Neuronal stem cell (in vitro differentiated cells): ENCODE measurements at regions not wholly inside any gene's neighbourhood (a gene's known extent, or its start where the extent isn't known, plus 50 kb on each side); places are given as distances from the start of the nearest gene placed in this dataset.

ENCODE experiments used
- DNase-seq: peaks from one replicate; pipeline ENCODE4 v3.0.0-alpha.2; 2013; ENCODE audit warnings: low spot score
- H2AFZ ChIP-seq: one replicate; pipeline ENCODE4 v1.6.1; 2013; ENCODE audit warnings: mild to moderate bottlenecking, low read length, inconsistent platforms
- H2AK5ac ChIP-seq: 2 replicates; pipeline ENCODE4 v1.6.1; 2013; ENCODE audit warnings: low read depth, mild to moderate bottlenecking, inconsistent platforms, low read length, moderate library complexity, mixed read lengths
- H2BK120ac ChIP-seq: 2 replicates; pipeline ENCODE4 v1.6.1; 2013; ENCODE audit warnings: low read depth, mild to moderate bottlenecking, inconsistent platforms, low read length, moderate library complexity, mixed read lengths
- H2BK12ac ChIP-seq: one replicate; pipeline ENCODE4 v1.6.1; 2013; ENCODE audit warnings: low read length, inconsistent platforms
- H2BK15ac ChIP-seq: 2 replicates; pipeline ENCODE4 v1.6.1; 2013; ENCODE audit warnings: mild to moderate bottlenecking, low read length, inconsistent platforms, mixed read lengths
- H2BK5ac ChIP-seq: one replicate; pipeline ENCODE4 v1.6.1; 2013; ENCODE audit warnings: inconsistent platforms, mild to moderate bottlenecking, low read length, moderate library complexity
- H3K14ac ChIP-seq: one replicate; pipeline ENCODE4 v1.6.1; 2013; ENCODE audit warnings: low read length, inconsistent platforms
- H3K18ac ChIP-seq: 2 replicates; pipeline ENCODE4 v1.6.1; 2013; ENCODE audit warnings: low read length, inconsistent platforms
- H3K23ac ChIP-seq: 2 replicates; pipeline ENCODE4 v1.6.1; 2013; ENCODE audit warnings: low read depth, mild to moderate bottlenecking, mixed read lengths, low read length, inconsistent platforms; ENCODE audit not compliant: poor library complexity
- H3K27ac ChIP-seq: replicated peaks from 3 replicates; pipeline ENCODE4 v1.5.1; 2013; ENCODE audit warnings: low read length, inconsistent platforms
- H3K27me3 ChIP-seq, 3 experiments: 2 replicates each; pipeline ENCODE4 v1.6.1; 2013; ENCODE audit warnings: low read length in 3 of 3, mild to moderate bottlenecking in 2 of 3, inconsistent platforms in 1 of 3, low read depth in 1 of 3, mixed read lengths in 1 of 3, moderate library complexity in 1 of 3; ENCODE audit not compliant: control insufficient read depth in 3 of 3, insufficient read depth in 3 of 3
- H3K36me3 ChIP-seq, 2 donors: replicated peaks in 1 of 2; 2 replicates each; pipeline ENCODE4 v1.6.1; 2013; ENCODE audit warnings: low read length in 2 of 2; ENCODE audit not compliant: control insufficient read depth in 2 of 2, insufficient read depth in 2 of 2
- H3K4ac ChIP-seq: 2 replicates; pipeline ENCODE4 v1.6.1; 2013; ENCODE audit warnings: inconsistent platforms, mild to moderate bottlenecking, low read length, moderate library complexity
- H3K4me1 ChIP-seq, 2 donors: 1 replicate in 1 of 2; 2 replicates in 1 of 2; pipeline ENCODE4 v1.6.1; 2013; ENCODE audit warnings: low read length in 2 of 2, low read depth in 1 of 2; ENCODE audit not compliant: control insufficient read depth in 2 of 2, insufficient read depth in 1 of 2
- H3K4me2 ChIP-seq: one replicate; pipeline ENCODE4 v1.6.1; 2013; ENCODE audit warnings: mild to moderate bottlenecking, low read length, inconsistent platforms; ENCODE audit not compliant: insufficient read depth, poor library complexity, severe bottlenecking
- H3K4me3 ChIP-seq, 2 donors: 2 replicates each; pipeline ENCODE4 v1.5.1; 2013; ENCODE audit warnings: low read length in 2 of 2, mild to moderate bottlenecking in 2 of 2, inconsistent platforms in 1 of 2, moderate library complexity in 1 of 2
- H3K79me1 ChIP-seq: one replicate; pipeline ENCODE4 v1.6.1; 2013; ENCODE audit warnings: low read depth, mild to moderate bottlenecking, inconsistent platforms, low read length, moderate library complexity
- H3K9ac ChIP-seq: one replicate; pipeline ENCODE4 v1.6.1; 2013; ENCODE audit warnings: mild to moderate bottlenecking, low read depth, low read length, inconsistent platforms; ENCODE audit not compliant: poor library complexity
- H3K9me3 ChIP-seq, 2 donors: replicated peaks in 1 of 2; 2 replicates each; pipeline versions ENCODE3 to v1.6.1; 2013; ENCODE audit warnings: low read length in 2 of 2, mild to moderate bottlenecking in 2 of 2, inconsistent platforms in 1 of 2, low read depth in 1 of 2, mixed read lengths in 1 of 2, moderate library complexity in 1 of 2; ENCODE audit not compliant: control insufficient read depth in 2 of 2, insufficient read depth in 1 of 2
- H4K8ac ChIP-seq: one replicate; pipeline ENCODE4 v1.6.1; 2013; ENCODE audit warnings: low read depth, mild to moderate bottlenecking, inconsistent platforms, low read length, moderate library complexity
- H4K91ac ChIP-seq: one replicate; pipeline ENCODE4 v1.6.1; 2013; ENCODE audit warnings: low read length, low read depth, mild to moderate bottlenecking, inconsistent platforms; ENCODE audit not compliant: poor library complexity
- WGBS, 2 donors: extraction: QIAGEN DNeasy Blood & Tissue Kit; methylation state at CpG; one replicate each; pipeline ENCODE4 v1.1.7; 2013; ENCODE audit warnings: missing lambda C conversion rate in 2 of 2, mixed read lengths in 1 of 2; ENCODE audit not compliant: insufficient read length in 2 of 2, insufficient replicate concordance in 1 of 2; ENCODE audit errors: extremely low coverage in 2 of 2; 5-methylcytosine and 5-hydroxymethylcytosine counted together

GRCh38 chr6:44652547-44652946 lies 265.0 kb downstream of the CDC5L start:
- Histone ChIP-seq H3K36me3 (no peaks in the 10 kb centered on the region), H2BK5ac (no peak overlapping the region), H3K4me3 (no peak overlapping the region), H2BK120ac (no peak overlapping the region), H3K4me2 (no peak overlapping the region), H3K23ac (no peak overlapping the region), H3K14ac (no peak overlapping the region), H3K9ac (no peak overlapping the region), H3K4me1 (peaks cover 5 to 6% of the 10 kb centered on the region in 2 donors), H3K9me3 (no peaks in the 10 kb centered on the region), H2BK12ac (no peak overlapping the region), H3K79me1 (peaks cover 2% of the 10 kb centered on the region), H4K91ac (no peak overlapping the region), H2AFZ (no peak overlapping the region), H3K18ac (no peak overlapping the region), H4K8ac (no peak overlapping the region), H3K27me3 (no peaks in the 10 kb centered on the region), H3K27ac (no peak overlapping the region), H3K4ac (no peak overlapping the region), H2AK5ac (no peak overlapping the region), H2BK15ac (no peak overlapping the region)
- DNase-seq: no peak
- WGBS, 2 donors: no CpG with 5 or more reads among the region's 1 CpG

DNA sequence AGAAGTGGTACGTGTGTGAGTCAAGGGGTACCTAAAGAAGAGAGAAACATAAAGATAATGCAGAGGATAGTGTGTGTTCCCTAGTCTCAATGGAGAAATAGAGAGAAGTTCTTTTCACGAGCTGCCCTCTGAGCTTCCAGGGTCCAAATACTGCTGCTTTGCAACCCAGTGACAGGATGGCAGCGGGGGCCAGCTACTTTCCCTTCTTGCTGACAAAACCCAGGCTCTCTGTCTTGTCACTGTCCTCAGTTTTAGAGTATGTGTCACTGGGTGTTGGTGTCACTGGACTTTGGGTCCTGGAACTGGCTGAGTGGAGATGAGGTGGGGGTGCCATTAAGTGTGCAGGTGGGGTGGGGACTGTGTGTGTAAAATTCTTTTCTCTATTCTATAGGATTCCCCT lies 265.6 kb downstream of the CDC5L start:
- no peak overlapping the region for H2AFZ ChIP-seq
- no peak overlapping the region for H2BK15ac ChIP-seq
- H3K79me1 ChIP-seq: peaks cover 2% of the 10 kb centered on the region
- no peak overlapping the region for H4K8ac ChIP-seq
- H3K9ac ChIP-seq: no peak overlapping the region
- no peak overlapping the region for H3K18ac ChIP-seq
- no peaks in the 10 kb centered on the region for H3K36me3 ChIP-seq
- H2BK5ac ChIP-seq: no peak overlapping the region
- WGBS, 2 donors: no CpG with 5 or more reads among the region's 3 CpGs
- H3K27me3 ChIP-seq: no peaks in the 10 kb centered on the region
- no peak overlapping the region for H3K4ac ChIP-seq
- no peak overlapping the region for H3K4me2 ChIP-seq
- no peak overlapping the region for H3K4me3 ChIP-seq
- no peak overlapping the region for H2AK5ac ChIP-seq
- H2BK12ac ChIP-seq: no peak overlapping the region
- H3K4me1 ChIP-seq: peaks cover 5 to 6% of the 10 kb centered on the region in 2 donors
- no peak overlapping the region for H4K91ac ChIP-seq
- H3K27ac ChIP-seq: no peak overlapping the region
- no peak overlapping the region for H2BK120ac ChIP-seq
- H3K14ac ChIP-seq: no peak overlapping the region
- no peaks in the 10 kb centered on the region for H3K9me3 ChIP-seq
- no peak overlapping the region for H3K23ac ChIP-seq
- DNase-seq: no peak

DNA sequence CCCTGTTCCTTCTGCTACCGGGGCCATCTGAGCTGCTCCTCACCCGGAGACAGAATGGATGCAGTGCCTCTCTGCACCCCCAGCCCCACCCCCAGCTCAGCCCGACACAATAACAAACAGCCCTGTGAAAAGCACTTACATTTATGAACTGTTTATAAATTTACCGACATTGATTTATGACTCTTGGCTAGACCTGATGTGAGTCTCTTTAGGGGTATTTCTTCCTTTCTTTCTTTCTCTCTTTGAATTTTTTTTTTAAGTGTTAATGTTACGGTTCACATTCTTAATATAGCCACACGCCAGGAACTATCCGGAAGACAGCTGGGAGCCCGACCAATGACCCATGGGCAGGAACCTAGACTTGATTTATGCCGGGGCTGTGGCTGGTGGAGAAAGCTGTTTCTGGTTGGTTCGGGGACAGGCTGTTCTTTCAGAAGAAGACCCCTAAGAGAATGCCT lies 266.3 kb downstream of the CDC5L start:
- no CpG with 5 or more reads among the region's 10 CpGs for WGBS, 2 donors
- H3K4ac ChIP-seq: no peak overlapping the region
- no peaks in the 10 kb centered on the region for H3K36me3 ChIP-seq
- H3K14ac ChIP-seq: no peak overlapping the region
- no peak for DNase-seq
- no peaks in the 10 kb centered on the region for H3K27me3 ChIP-seq
- H4K91ac ChIP-seq: no peak overlapping the region
- H2BK12ac ChIP-seq: no peak overlapping the region
- no peak overlapping the region for H3K4me3 ChIP-seq
- H2BK15ac ChIP-seq: no peak overlapping the region
- H2BK120ac ChIP-seq: no peak overlapping the region
- H4K8ac ChIP-seq: no peak overlapping the region
- no peak overlapping the region for H3K27ac ChIP-seq
- H3K4me1 ChIP-seq: peaks cover 5 to 6% of the 10 kb centered on the region in 2 donors
- H3K18ac ChIP-seq: peak overlapping the region; percentile 22
- no peak overlapping the region for H2AFZ ChIP-seq
- no peak overlapping the region for H3K9ac ChIP-seq
- H2BK5ac ChIP-seq: no peak overlapping the region
- H3K9me3 ChIP-seq: no peaks in the 10 kb centered on the region
- H3K79me1 ChIP-seq: peaks cover 2% of the 10 kb centered on the region
- no peak overlapping the region for H2AK5ac ChIP-seq
- H3K23ac ChIP-seq: no peak overlapping the region
- H3K4me2 ChIP-seq: no peak overlapping the region

GRCh38 chr6:44655412-44656342 lies 268.2 kb downstream of the CDC5L start:
- Histone ChIP-seq H3K9me3 (no peaks in the 10 kb centered on the region), H4K8ac (no peak overlapping the region), H3K27me3 (no peaks in the 10 kb centered on the region), H3K27ac (no peak overlapping the region), H3K4me3 (no peak overlapping the region), H3K4me2 (no peak overlapping the region), H3K36me3 (no peaks in the 10 kb centered on the region), H3K23ac (peak overlapping the region; percentile 12), H3K79me1 (peaks cover 2% of the 10 kb centered on the region), H2BK12ac (no peak overlapping the region), H3K9ac (no peak overlapping the region), H2AK5ac (peak overlapping the region; percentile 0), H4K91ac (no peak overlapping the region), H3K4ac (no peak overlapping the region), H2BK15ac (peak overlapping the region; percentile 5), H3K4me1 (peaks cover 6 to 8% of the 10 kb centered on the region in 2 donors), H2AFZ (peak overlapping the region; percentile 92), H3K14ac (no peak overlapping the region), H2BK120ac (no peak overlapping the region), H2BK5ac (no peak overlapping the region), H3K18ac (peak overlapping the region; percentile 8)
- no CpG with 5 or more reads among the region's 26 CpGs for WGBS, 2 donors
- peak; percentile 79 for DNase-seq
